ENCODE measurements at regions not wholly inside any gene's neighbourhood (a gene's known extent, or its start where the extent isn't known, plus 50 kb on each side); places are given as distances from the start of the nearest gene placed in this dataset.

DNA sequence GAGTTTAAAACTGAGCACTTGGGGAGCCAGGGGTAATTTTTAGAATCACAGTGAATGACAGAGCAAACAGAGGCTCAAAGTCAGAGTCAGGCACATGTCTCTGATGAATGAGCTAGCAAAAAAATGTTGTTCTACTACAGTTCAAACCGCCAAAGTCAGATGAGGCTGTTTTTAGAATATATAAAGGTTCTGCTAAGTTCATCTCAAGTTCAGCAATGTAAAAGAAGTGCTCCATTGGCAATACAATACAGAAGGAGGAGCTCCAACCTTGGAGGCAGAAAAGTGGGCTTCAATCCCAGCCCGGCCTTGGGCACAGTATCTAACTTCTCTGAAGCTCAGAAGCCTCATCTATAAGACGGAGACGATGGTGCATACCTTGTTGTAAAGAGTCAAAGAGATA lies 70.1 kb upstream of the IPO5 start:
- Histone ChIP-seq H2BK5ac (ENCODE audit: low read depth, low read length, poor library complexity, severe bottlenecking) (no peak overlapping the region), H2BK120ac (ENCODE audit: low read depth, low read length) (no peak overlapping the region; the same call in 1 of the 2 replicates), H3K56ac (ENCODE audit: extremely low read depth, insufficient read depth, low read length) (no peak overlapping the region), H2AK5ac (ENCODE audit: low read depth, low read length) (0 out of 2 replicates have a peak overlapping the region, but pooled peaks have one; percentile 17), H3K27me3 (ENCODE audit: control insufficient read depth, insufficient read depth, low read length) (no peaks in the 10 kb centered on the region), H2AFZ (replicated peaks; ENCODE audit: low read length, poor library complexity) (no peak overlapping the region), H3K4me2 (ENCODE audit: low read depth, low read length) (no peak overlapping the region), H4K5ac (ENCODE audit: low read depth, low read length) (no peak overlapping the region), H2BK20ac (ENCODE audit: low read depth, low read length) (peak overlapping the region; percentile 10; the same call in 1 of the 2 replicates), H3K9ac (ENCODE audit: low read depth, low read length) (no peak overlapping the region), H3K14ac (replicated peaks; ENCODE audit: low read depth, low read length) (no peak overlapping the region), H2BK15ac (ENCODE audit: low read depth, low read length) (peak overlapping the region; percentile 49; the same call in 1 of the 3 replicates), H4K8ac (ENCODE audit: low read depth in 2 of 2, low read length in 2 of 2) (no peak overlapping the region), H3K4ac (ENCODE audit: low read depth, low read length) (no peak overlapping the region), H4K91ac (ENCODE audit: insufficient read depth, low read depth, low read length) (peak overlapping the region; percentile 4; the same call in 1 of the 2 replicates), H3K9me3 (ENCODE audit: control insufficient read depth, insufficient read depth, low read length) (no peaks in the 10 kb centered on the region), H3K27ac (ENCODE audit: insufficient read depth, low read length) (no peak overlapping the region), H3K79me1 (ENCODE audit: low read depth in 1 of 2, low read length in 2 of 2) (no peaks in the 10 kb centered on the region), H3K18ac (ENCODE audit: low read depth, low read length) (no peak overlapping the region), H3K9me1 (ENCODE audit: insufficient read depth, low read length) (peaks cover 13% of the 10 kb centered on the region), H3K4me3 (ENCODE audit: insufficient read depth, low read depth, low read length) (no peak overlapping the region), H4K20me1 (ENCODE audit: insufficient read depth, low read length) (no peaks in the 10 kb centered on the region), H3K4me1 (ENCODE audit: control insufficient read depth, insufficient read depth, low read length) (peaks cover 18% of the 10 kb centered on the region), H2AK9ac (replicated peaks; ENCODE audit: low read depth, low read length, poor library complexity) (no peak overlapping the region), H3K23ac (ENCODE audit: low read depth, low read length) (no peak overlapping the region), H3K36me3 (ENCODE audit: control insufficient read depth, insufficient read depth, low read length) (no peaks in the 10 kb centered on the region)
- no peak for TF ChIP-seq RFX5 (IDR thresholded peaks at IDR 0.05; ENCODE audit: low read depth, low read length)
- TF ChIP-seq RAD21 (IDR thresholded peaks at IDR 0.05; ENCODE audit: low read length): no peak
- no peak for TF ChIP-seq BHLHE40 (IDR thresholded peaks at IDR 0.05; ENCODE audit: low read depth, low read length)
- no peak for TF ChIP-seq SMC3 (IDR thresholded peaks at IDR 0.05; ENCODE audit: low read depth, low read length)
- TF ChIP-seq, protein P1, sequence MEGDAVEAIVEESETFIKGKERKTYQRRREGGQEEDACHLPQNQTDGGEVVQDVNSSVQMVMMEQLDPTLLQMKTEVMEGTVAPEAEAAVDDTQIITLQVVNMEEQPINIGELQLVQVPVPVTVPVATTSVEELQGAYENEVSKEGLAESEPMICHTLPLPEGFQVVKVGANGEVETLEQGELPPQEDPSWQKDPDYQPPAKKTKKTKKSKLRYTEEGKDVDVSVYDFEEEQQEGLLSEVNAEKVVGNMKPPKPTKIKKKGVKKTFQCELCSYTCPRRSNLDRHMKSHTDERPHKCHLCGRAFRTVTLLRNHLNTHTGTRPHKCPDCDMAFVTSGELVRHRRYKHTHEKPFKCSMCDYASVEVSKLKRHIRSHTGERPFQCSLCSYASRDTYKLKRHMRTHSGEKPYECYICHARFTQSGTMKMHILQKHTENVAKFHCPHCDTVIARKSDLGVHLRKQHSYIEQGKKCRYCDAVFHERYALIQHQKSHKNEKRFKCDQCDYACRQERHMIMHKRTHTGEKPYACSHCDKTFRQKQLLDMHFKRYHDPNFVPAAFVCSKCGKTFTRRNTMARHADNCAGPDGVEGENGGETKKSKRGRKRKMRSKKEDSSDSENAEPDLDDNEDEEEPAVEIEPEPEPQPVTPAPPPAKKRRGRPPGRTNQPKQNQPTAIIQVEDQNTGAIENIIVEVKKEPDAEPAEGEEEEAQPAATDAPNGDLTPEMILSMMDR (conservative IDR thresholded peaks at IDR 0.05; ENCODE audit: low read depth, low read length): no peak
- no peak for TF ChIP-seq NFE2L2 (IDR thresholded peaks at IDR 0.05; ENCODE audit: low read depth, low read length)
- TF ChIP-seq USF2 (IDR thresholded peaks at IDR 0.05; ENCODE audit: low read depth, low read length): no peak
- TF ChIP-seq CEBPB (IDR thresholded peaks at IDR 0.05; ENCODE audit: low read depth, low read length): no peak
- no peak for TF ChIP-seq MAZ (IDR thresholded peaks at IDR 0.05; ENCODE audit: borderline replicate concordance, low read depth, low read length)
- TF ChIP-seq CHD1 (IDR thresholded peaks at IDR 0.05; ENCODE audit: low read depth, low read length): no peak
- TF ChIP-seq RCOR1 (IDR thresholded peaks at IDR 0.05; ENCODE audit: insufficient replicate concordance, low read length): no peak
- TF ChIP-seq MXI1 (IDR thresholded peaks at IDR 0.05; ENCODE audit: borderline replicate concordance, low read depth, low read length): no peak
- dilution Hi-C loops (cut with HindIII; ENCODE audit: low sequenced_read_pairs, unreplicated experiment) (no loop called here), in situ Hi-C loops (cut with MboI; ENCODE audit: low sequenced_read_pairs) (no loop called here), intact Hi-C loops (cut with micrococcal nuclease) (loop anchor here (10.0 kb wide), 1 partner anchor 91 kb away; no protein-coding TSS in a partner anchor)
- no peak for ATAC-seq (ENCODE audit: low read depth)
- BruUV-seq (replicated peaks): no TSS peak
- peak; percentile 8 for DNase-seq
- POLR2A ChIA-PET (ENCODE audit: unreplicated experiment): no interaction called here
- CTCF ChIA-PET: no interaction called here
- no CpG with 5 or more reads among the region's 4 CpGs for WGBS, 2 experiments (ENCODE audit: extremely low coverage in 2 of 2, insufficient read length in 1 of 2)
